AG04450 (cell line): ENCODE measurements at regions not wholly inside any gene's neighbourhood (a gene's known extent, or its start where the extent isn't known, plus 50 kb on each side); places are given as distances from the start of the nearest gene placed in this dataset.

Source experiments
- CTCF ChIA-PET: fragments of 300-600, 350-600 bp; formaldehyde crosslinking; extraction: SDS; loops from one replicate; lab custom pipeline; 2022; ENCODE audit warnings: antibody characterized with exemption, inconsistent platforms; lab: Charles Lee
- POLR2A ChIA-PET: fragments of 350-600 bp; formaldehyde crosslinking; extraction: SDS; loops from one replicate; lab custom pipeline; 2021; ENCODE audit warnings: antibody characterized with exemption, inconsistent platforms; lab: Yijun Ruan, JAX
- DNase-seq: peaks from one replicate; pipeline ENCODE4 v3.0.0-alpha.2; 2011; ENCODE audit warnings: low read depth, low spot score
- H3K27ac ChIP-seq: one replicate; pipeline ENCODE4 v1.5.1; 2012; ENCODE audit warnings: low read depth, low read length, control low read depth
- H3K27me3 ChIP-seq: one replicate; pipeline ENCODE4 v1.6.0; 2012; ENCODE audit warnings: low read length; ENCODE audit not compliant: control insufficient read depth, insufficient read depth
- H3K4me3 ChIP-seq: 2 replicates; pipeline ENCODE4 v1.5.1; 2011; ENCODE audit warnings: mild to moderate bottlenecking, low read depth, low read length, control low read depth
- H3K9me3 ChIP-seq: 2 replicates; pipeline ENCODE4 v1.5.1; 2012; ENCODE audit warnings: low read length; ENCODE audit not compliant: control insufficient read depth, insufficient read depth
- CTCF ChIP-seq: IDR thresholded peaks from 2 replicates; pipeline ENCODE4 v1.5.1; 2011; ENCODE audit warnings: low read depth, low read length, control low read depth, inconsistent platforms

- no peaks in the 10 kb centered on the region for H3K27me3 ChIP-seq
- H3K9me3 ChIP-seq: no peaks in the 10 kb centered on the region
- ChIA-PET CTCF (no interaction called here), POLR2A (no interaction called here)
- H3K27ac ChIP-seq: no peak overlapping the region
- no peak for DNase-seq
- H3K4me3 ChIP-seq: no peak overlapping the region
- no peak for TF ChIP-seq CTCF
These were observed 122.3 kb downstream of the ITIH6 start for GRCh38 chrX:54675762-54676161.

- CTCF ChIA-PET: interaction anchor here (1.1 kb wide), 1 partner anchor 362 kb away, joined by 3 read pairs; no protein-coding TSS in a partner anchor
- H3K4me3 ChIP-seq: no peak overlapping the region
- TF ChIP-seq CTCF: no peak
- no peak for DNase-seq
- no peaks in the 10 kb centered on the region for H3K27me3 ChIP-seq
- H3K27ac ChIP-seq: no peak overlapping the region
- POLR2A ChIA-PET: no interaction called here
- H3K9me3 ChIP-seq: no peaks in the 10 kb centered on the region
These were observed 102.8 kb downstream of the ITIH6 start for GRCh38 chrX:54695231-54695630.

GRCh38 chrX:54695816-54696487 is 102.1 kb downstream of the ITIH6 start:
- Histone ChIP-seq H3K9me3 (no peaks in the 10 kb centered on the region), H3K4me3 (no peak overlapping the region), H3K27ac (no peak overlapping the region), H3K27me3 (no peaks in the 10 kb centered on the region)
- ChIA-PET POLR2A (no interaction called here), CTCF (no interaction called here)
- DNase-seq: no peak
- TF ChIP-seq CTCF: no peak
